Activated CD8-positive, alpha-beta memory T cell treated with anti-CD3 and anti-CD28 coated beads, Interleukin-2, amount 10 ng/mL, durations not matched to agents 7 days and 5 days (primary cell): ENCODE measurements at regions not wholly inside any gene's neighbourhood (a gene's known extent, or its start where the extent isn't known, plus 50 kb on each side); places are given as distances from the start of the nearest gene placed in this dataset.

ENCODE experiments used
- ATAC-seq: fragments of 150-1000 bp; cut with Tn5 transposase; one replicate; pipeline ENCODE4 v1.10.0; 2021; ENCODE audit warnings: moderate library complexity
- CTCF ChIA-PET: fragments of 350-600 bp; sonication (Branson Sonifier 250); formaldehyde crosslinking; loops from one replicate; lab custom pipeline; 2021; ENCODE audit warnings: antibody characterized with exemption; lab: Charles Lee
- DNase-seq: peaks from one replicate; pipeline ENCODE4 v3.0.0-alpha.2; 2020
- H3K27ac Mint-ChIP-seq: one replicate; pipeline ENCODE4 v1.8.0; 2021; ENCODE audit warnings: mild to moderate bottlenecking, mixed read lengths
- H3K27me3 Mint-ChIP-seq: one replicate; pipeline ENCODE4 v1.8.0; 2021; ENCODE audit warnings: mixed read lengths
- H3K36me3 Mint-ChIP-seq: one replicate; pipeline ENCODE4 v1.8.0; 2021; ENCODE audit warnings: mild to moderate bottlenecking, mixed read lengths
- H3K4me1 Mint-ChIP-seq: one replicate; pipeline ENCODE4 v1.8.0; 2021; ENCODE audit warnings: mixed read lengths
- H3K4me3 Mint-ChIP-seq: one replicate; pipeline ENCODE4 v1.8.0; 2021; ENCODE audit warnings: mild to moderate bottlenecking, moderate library complexity, mixed read lengths
- H3K9me3 Mint-ChIP-seq: one replicate; pipeline ENCODE4 v1.8.0; 2022; ENCODE audit warnings: low read depth, mixed read lengths

DNA sequence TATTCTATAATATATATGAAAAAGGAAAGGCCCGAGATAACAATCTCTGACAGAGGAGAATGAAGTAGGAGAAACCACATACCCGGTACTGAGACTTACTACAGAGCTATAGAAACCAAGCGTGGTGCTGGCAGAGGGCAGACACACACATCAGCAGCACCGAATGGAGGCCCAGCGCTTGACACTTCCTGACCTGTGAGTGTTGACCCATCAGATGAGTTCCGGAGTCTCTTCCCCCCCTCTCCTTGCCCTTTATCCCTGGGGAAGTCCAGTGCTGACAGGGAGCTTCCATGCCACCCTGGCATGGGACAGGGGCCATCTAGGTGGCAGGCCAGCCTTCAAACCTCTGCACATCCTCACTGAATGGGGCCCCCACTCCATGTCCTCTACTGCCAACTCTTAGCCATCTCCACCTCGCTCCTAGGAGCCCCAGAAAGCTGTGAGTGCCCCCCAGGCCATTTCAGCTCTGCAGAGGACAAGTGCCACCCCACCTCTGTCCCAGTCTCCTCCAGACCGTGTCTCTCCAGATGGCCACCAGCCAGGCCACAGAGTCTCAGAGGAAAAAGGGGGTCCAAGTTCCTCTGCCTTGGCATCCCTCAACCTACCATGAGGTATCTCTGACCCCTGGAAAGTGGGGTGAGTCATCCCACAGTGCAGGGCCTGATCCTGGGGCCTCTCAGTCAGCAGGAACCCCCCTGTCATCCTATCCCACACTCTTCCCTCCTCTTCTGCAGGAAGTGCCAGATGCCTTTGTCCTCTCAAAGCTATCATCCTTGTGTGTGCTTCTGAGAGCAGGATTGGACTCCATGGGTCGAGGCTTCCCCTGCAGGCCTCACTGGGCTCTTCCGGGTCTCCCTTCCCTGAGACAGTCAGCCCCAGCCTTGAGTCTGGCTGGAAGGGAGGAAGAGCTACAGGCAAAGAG, 116.5 kb upstream of the ALDH1A3 start:
- no peaks in the 10 kb centered on the region for H3K4me1 Mint-ChIP-seq
- no peak overlapping the region for H3K27ac Mint-ChIP-seq
- ATAC-seq (no peak), DNase-seq (no peak)
- CTCF ChIA-PET = no interaction called here
- H3K4me3 Mint-ChIP-seq = no peak overlapping the region
- peaks cover 20% of the 10 kb centered on the region for H3K27me3 Mint-ChIP-seq
- no peaks in the 10 kb centered on the region for H3K36me3 Mint-ChIP-seq
- no peaks in the 10 kb centered on the region for H3K9me3 Mint-ChIP-seq

GRCh38 chr15:100763835-100764750, 115.5 kb upstream of the ALDH1A3 start:
- Mint-ChIP-seq H3K36me3 (no peaks in the 10 kb centered on the region), H3K4me3 (no peak overlapping the region), H3K4me1 (no peaks in the 10 kb centered on the region), H3K9me3 (no peaks in the 10 kb centered on the region), H3K27ac (no peak overlapping the region), H3K27me3 (peaks cover 17% of the 10 kb centered on the region)
- DNase-seq (no peak), ATAC-seq (no peak)
- CTCF ChIA-PET = no interaction called here

GRCh38 chr15:100764778-100765466, 114.7 kb upstream of the ALDH1A3 start:
- Mint-ChIP-seq H3K27me3 (peaks cover 8% of the 10 kb centered on the region), H3K9me3 (no peaks in the 10 kb centered on the region), H3K4me1 (no peaks in the 10 kb centered on the region), H3K4me3 (no peak overlapping the region), H3K36me3 (no peaks in the 10 kb centered on the region), H3K27ac (no peak overlapping the region)
- CTCF ChIA-PET = interaction anchor here (1.4 kb wide), 1 partner anchor 108 kb away, joined by 3 read pairs; no protein-coding TSS in a partner anchor
- DNase-seq (no peak), ATAC-seq (no peak)

- DNase-seq = no peak
- Mint-ChIP-seq H3K27me3 (peaks cover 2% of the 10 kb centered on the region), H3K4me1 (no peaks in the 10 kb centered on the region), H3K4me3 (no peak overlapping the region), H3K27ac (no peak overlapping the region), H3K9me3 (no peaks in the 10 kb centered on the region), H3K36me3 (no peaks in the 10 kb centered on the region)
- CTCF ChIA-PET = interaction anchor here (1.4 kb wide), 1 partner anchor 107 kb away, joined by 3 read pairs; no protein-coding TSS in a partner anchor
- no peak for ATAC-seq
These were observed 114.0 kb upstream of the ALDH1A3 start for GRCh38 chr15:100765467-100766241.

- no peak overlapping the region for H3K4me3 Mint-ChIP-seq
- no peaks in the 10 kb centered on the region for H3K9me3 Mint-ChIP-seq
- CTCF ChIA-PET = interaction anchor here (1.4 kb wide), 1 partner anchor 107 kb away, joined by 3 read pairs; no protein-coding TSS in a partner anchor
- no peak overlapping the region for H3K27ac Mint-ChIP-seq
- H3K36me3 Mint-ChIP-seq = no peaks in the 10 kb centered on the region
- DNase-seq (no peak), ATAC-seq (no peak)
- no peaks in the 10 kb centered on the region for H3K4me1 Mint-ChIP-seq
- no peaks in the 10 kb centered on the region for H3K27me3 Mint-ChIP-seq
These were observed 113.2 kb upstream of the ALDH1A3 start for GRCh38 chr15:100766243-100767000.

GRCh38 chr15:100767001-100767825, 112.4 kb upstream of the ALDH1A3 start:
- Mint-ChIP-seq H3K9me3 (no peaks in the 10 kb centered on the region), H3K27me3 (no peaks in the 10 kb centered on the region), H3K4me3 (no peak overlapping the region), H3K27ac (no peak overlapping the region), H3K4me1 (no peaks in the 10 kb centered on the region), H3K36me3 (no peaks in the 10 kb centered on the region)
- CTCF ChIA-PET = no interaction called here
- DNase-seq = no peak
- ATAC-seq = no peak

DNA sequence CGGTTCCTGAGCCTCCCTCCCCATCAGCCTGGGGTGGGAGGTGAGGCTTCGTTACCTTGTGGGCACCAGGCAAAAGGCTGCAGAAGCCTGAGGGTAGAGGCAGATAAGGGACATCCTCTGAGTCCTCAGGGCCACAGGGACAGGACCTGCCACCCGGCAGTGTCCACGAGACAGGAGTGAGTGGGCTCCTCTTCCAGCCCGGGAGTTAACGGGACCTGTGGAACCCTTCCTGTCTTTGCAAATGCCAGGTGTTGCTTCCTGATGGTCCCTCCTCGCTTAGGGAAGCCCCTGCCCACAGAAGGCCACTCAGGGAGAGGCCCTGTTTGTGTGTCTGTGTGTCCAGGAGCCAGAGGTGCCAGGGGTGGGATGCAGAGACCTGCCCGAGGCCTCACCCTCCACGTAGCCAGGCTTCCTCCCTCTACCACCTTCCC, 111.1 kb upstream of the ALDH1A3 start:
- H3K36me3 Mint-ChIP-seq = no peaks in the 10 kb centered on the region
- no peaks in the 10 kb centered on the region for H3K9me3 Mint-ChIP-seq
- no peak for ATAC-seq
- no peak overlapping the region for H3K27ac Mint-ChIP-seq
- DNase-seq = no peak
- H3K4me3 Mint-ChIP-seq = no peak overlapping the region
- H3K27me3 Mint-ChIP-seq = no peaks in the 10 kb centered on the region
- no peaks in the 10 kb centered on the region for H3K4me1 Mint-ChIP-seq
- CTCF ChIA-PET = no interaction called here

GRCh38 chr15:100769043-100769974, 110.3 kb upstream of the ALDH1A3 start:
- Mint-ChIP-seq H3K4me1 (no peaks in the 10 kb centered on the region), H3K9me3 (no peaks in the 10 kb centered on the region), H3K4me3 (no peak overlapping the region), H3K27ac (no peak overlapping the region), H3K27me3 (no peaks in the 10 kb centered on the region), H3K36me3 (no peaks in the 10 kb centered on the region)
- DNase-seq = no peak
- ATAC-seq = no peak
- CTCF ChIA-PET = no interaction called here

DNA sequence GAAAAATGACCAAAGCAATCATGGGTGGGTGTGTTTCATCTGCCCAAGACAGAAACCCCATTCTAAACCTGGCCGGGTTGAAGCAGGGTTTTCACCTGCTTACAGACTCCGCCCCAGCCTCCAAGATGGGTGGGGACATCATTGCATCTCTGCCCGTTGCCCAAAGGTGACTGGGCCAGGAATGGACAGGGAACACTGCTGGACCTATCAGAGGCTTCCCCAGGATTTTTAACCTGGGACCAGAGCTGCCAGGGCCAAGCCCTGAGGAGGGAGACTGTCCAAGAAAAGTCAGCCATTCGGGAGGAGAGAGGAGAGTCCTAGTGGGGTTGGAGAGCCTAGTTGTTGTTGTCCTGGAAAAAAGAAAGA, 109.7 kb upstream of the ALDH1A3 start:
- Mint-ChIP-seq H3K27me3 (no peaks in the 10 kb centered on the region), H3K9me3 (no peaks in the 10 kb centered on the region), H3K4me1 (no peaks in the 10 kb centered on the region), H3K27ac (no peak overlapping the region), H3K36me3 (no peaks in the 10 kb centered on the region), H3K4me3 (no peak overlapping the region)
- ATAC-seq (no peak), DNase-seq (no peak)
- CTCF ChIA-PET = no interaction called here

GRCh38 chr15:100770661-100771584, 108.7 kb upstream of the ALDH1A3 start:
- H3K9me3 Mint-ChIP-seq = no peaks in the 10 kb centered on the region
- H3K4me1 Mint-ChIP-seq = no peaks in the 10 kb centered on the region
- no peaks in the 10 kb centered on the region for H3K36me3 Mint-ChIP-seq
- DNase-seq (no peak), ATAC-seq (no peak)
- CTCF ChIA-PET = no interaction called here
- H3K4me3 Mint-ChIP-seq = no peak overlapping the region
- no peak overlapping the region for H3K27ac Mint-ChIP-seq
- H3K27me3 Mint-ChIP-seq = no peaks in the 10 kb centered on the region
